Smooth muscle cell (in vitro differentiated cells): ENCODE measurements at regions not wholly inside any gene's neighbourhood (a gene's known extent, or its start where the extent isn't known, plus 50 kb on each side); places are given as distances from the start of the nearest gene placed in this dataset.

ENCODE experiments used
- DNase-seq: peaks from one replicate; lab custom pipeline; 2025; ENCODE audit not compliant: unreplicated experiment; lab: John Stamatoyannopoulos, UW
- H2AFZ ChIP-seq: fragments of 200-600 bp; sonication (generic); 2 replicates; pipeline ENCODE4 v1.6.0; 2016; ENCODE audit warnings: antibody characterized with exemption, low read depth, mild to moderate bottlenecking
- H3F3A ChIP-seq: fragments of 200-600 bp; sonication (generic); 2 replicates; pipeline ENCODE4 v1.6.0; 2017; ENCODE audit warnings: antibody characterized with exemption, low read depth
- H3K27ac ChIP-seq: fragments of 200-600 bp; sonication (generic); 2 replicates; pipeline ENCODE4 v1.5.1; 2016; ENCODE audit warnings: low read depth, mild to moderate bottlenecking
- H3K27me3 ChIP-seq: fragments of 200-600 bp; sonication (generic); 2 replicates; pipeline ENCODE4 v1.6.1; 2016; ENCODE audit warnings: low read depth, mild to moderate bottlenecking
- H3K36me3 ChIP-seq: fragments of 200-600 bp; sonication (generic); 2 replicates; pipeline ENCODE4 v1.5.1; 2016; ENCODE audit warnings: low read depth
- H3K4me1 ChIP-seq: fragments of 200-600 bp; sonication (generic); 2 replicates; pipeline ENCODE4 v1.5.1; 2016; ENCODE audit warnings: low read depth
- H3K4me2 ChIP-seq: fragments of 200-600 bp; sonication (generic); 2 replicates; pipeline ENCODE4 v1.6.0; 2016; ENCODE audit warnings: mild to moderate bottlenecking
- H3K4me3 ChIP-seq: fragments of 200-600 bp; sonication (generic); 2 replicates; pipeline ENCODE4 v1.5.1; 2016; ENCODE audit warnings: mild to moderate bottlenecking
- H3K79me2 ChIP-seq: fragments of 200-600 bp; sonication (generic); 2 replicates; pipeline ENCODE4 v1.6.0; 2016; ENCODE audit warnings: low read depth, mild to moderate bottlenecking
- H3K9ac ChIP-seq: fragments of 200-600 bp; sonication (generic); 2 replicates; pipeline ENCODE4 v1.6.0; 2016; ENCODE audit warnings: low read depth
- H3K9me3 ChIP-seq: fragments of 200-600 bp; sonication (generic); replicated peaks from 2 replicates; pipeline ENCODE4 v1.5.1; 2016; ENCODE audit warnings: low read depth
- H4K20me1 ChIP-seq: fragments of 200-600 bp; sonication (generic); 2 replicates; pipeline ENCODE4 v1.6.0; 2016; ENCODE audit warnings: low read depth
- WGBS: methylation state at CpG from one replicate; pipeline ENCODE4 v1.1.7; 2016; ENCODE audit warnings: low lambda C conversion rate; 5-methylcytosine and 5-hydroxymethylcytosine counted together
- TF ChIP-seq, protein P1 (sequence below): fragments of 200-600 bp; sonication (generic); IDR thresholded peaks from 2 replicates; pipeline ENCODE4 v1.5.1; 2017; ENCODE audit warnings: borderline replicate concordance, mild to moderate bottlenecking, antibody characterized with exemption; ENCODE audit not compliant: insufficient read depth, poor library complexity, severe bottlenecking

DNA sequence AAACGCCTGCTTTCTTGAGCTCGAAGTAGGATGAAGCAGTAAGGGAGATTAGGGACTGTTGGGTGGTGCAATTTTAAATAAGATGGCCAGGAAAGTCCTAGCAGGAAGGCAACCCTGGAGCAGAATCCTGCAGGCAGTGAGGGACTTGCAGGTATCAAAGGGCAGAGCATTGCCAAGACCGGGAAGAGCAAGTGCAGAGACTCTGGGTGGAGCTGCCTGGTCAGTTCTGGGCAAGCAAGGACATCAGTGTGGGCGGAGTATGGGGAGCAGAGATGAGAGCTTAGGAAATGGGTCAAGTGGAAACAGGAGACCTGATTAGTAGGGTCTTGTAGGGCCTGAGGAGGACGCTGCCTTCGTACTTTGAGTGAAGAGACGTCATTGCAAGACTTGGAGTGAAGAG, 64.4 kb upstream of the NCK2 start:
- H3K9ac ChIP-seq = no peak overlapping the region
- no peaks in the 10 kb centered on the region for H3F3A ChIP-seq
- no peaks in the 10 kb centered on the region for H3K4me1 ChIP-seq
- TF ChIP-seq, protein P1, sequence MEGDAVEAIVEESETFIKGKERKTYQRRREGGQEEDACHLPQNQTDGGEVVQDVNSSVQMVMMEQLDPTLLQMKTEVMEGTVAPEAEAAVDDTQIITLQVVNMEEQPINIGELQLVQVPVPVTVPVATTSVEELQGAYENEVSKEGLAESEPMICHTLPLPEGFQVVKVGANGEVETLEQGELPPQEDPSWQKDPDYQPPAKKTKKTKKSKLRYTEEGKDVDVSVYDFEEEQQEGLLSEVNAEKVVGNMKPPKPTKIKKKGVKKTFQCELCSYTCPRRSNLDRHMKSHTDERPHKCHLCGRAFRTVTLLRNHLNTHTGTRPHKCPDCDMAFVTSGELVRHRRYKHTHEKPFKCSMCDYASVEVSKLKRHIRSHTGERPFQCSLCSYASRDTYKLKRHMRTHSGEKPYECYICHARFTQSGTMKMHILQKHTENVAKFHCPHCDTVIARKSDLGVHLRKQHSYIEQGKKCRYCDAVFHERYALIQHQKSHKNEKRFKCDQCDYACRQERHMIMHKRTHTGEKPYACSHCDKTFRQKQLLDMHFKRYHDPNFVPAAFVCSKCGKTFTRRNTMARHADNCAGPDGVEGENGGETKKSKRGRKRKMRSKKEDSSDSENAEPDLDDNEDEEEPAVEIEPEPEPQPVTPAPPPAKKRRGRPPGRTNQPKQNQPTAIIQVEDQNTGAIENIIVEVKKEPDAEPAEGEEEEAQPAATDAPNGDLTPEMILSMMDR = no peak
- no peaks in the 10 kb centered on the region for H3K36me3 ChIP-seq
- H2AFZ ChIP-seq = no peak overlapping the region
- DNase-seq = no peak
- no peak overlapping the region for H3K4me2 ChIP-seq
- no peaks in the 10 kb centered on the region for H4K20me1 ChIP-seq
- no peaks in the 10 kb centered on the region for H3K79me2 ChIP-seq
- H3K4me3 ChIP-seq = no peak overlapping the region
- H3K27me3 ChIP-seq = peaks cover 9% of the 10 kb centered on the region
- 90% methylated on average over 7 of the region's 7 CpGs for WGBS
- no peak overlapping the region for H3K27ac ChIP-seq
- no peaks in the 10 kb centered on the region for H3K9me3 ChIP-seq

GRCh38 chr2:105678346-105678745, 66.4 kb upstream of the NCK2 start:
- Histone ChIP-seq H3K9ac (no peak overlapping the region), H2AFZ (no peak overlapping the region), H3K36me3 (no peaks in the 10 kb centered on the region), H3F3A (no peaks in the 10 kb centered on the region), H3K79me2 (no peaks in the 10 kb centered on the region), H3K27ac (no peak overlapping the region), H3K4me1 (no peaks in the 10 kb centered on the region), H3K9me3 (no peaks in the 10 kb centered on the region), H3K4me2 (no peak overlapping the region), H3K4me3 (no peak overlapping the region), H3K27me3 (peaks cover 9% of the 10 kb centered on the region), H4K20me1 (no peaks in the 10 kb centered on the region)
- TF ChIP-seq, protein P1 = no peak
- 85% methylated on average over 6 of the region's 6 CpGs for WGBS
- DNase-seq = no peak

DNA sequence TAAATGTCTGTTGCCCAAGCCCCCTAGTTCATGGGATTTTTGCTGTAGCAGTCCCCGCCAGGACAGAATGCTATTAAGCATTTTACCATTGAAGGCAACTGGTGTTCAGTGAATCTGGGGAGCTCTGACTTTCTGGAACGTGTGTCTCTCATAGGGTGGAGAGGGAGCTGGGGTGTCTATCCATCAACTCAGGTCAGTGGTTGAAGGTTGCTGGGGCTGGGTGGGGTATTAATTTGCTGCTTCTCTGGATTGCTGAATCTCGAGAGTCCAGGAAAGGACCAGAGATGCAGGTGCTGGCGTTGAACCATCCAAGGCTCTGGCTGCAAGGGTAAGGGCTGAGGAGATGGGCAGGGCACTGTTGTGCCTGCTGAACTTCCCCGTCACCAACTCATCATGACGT, 66.8 kb upstream of the NCK2 start:
- peaks cover 9% of the 10 kb centered on the region for H3K27me3 ChIP-seq
- H3K9ac ChIP-seq = no peak overlapping the region
- H3K79me2 ChIP-seq = no peaks in the 10 kb centered on the region
- H3K27ac ChIP-seq = no peak overlapping the region
- no peaks in the 10 kb centered on the region for H3K4me1 ChIP-seq
- H3K4me3 ChIP-seq = no peak overlapping the region
- DNase-seq = no peak
- no peak overlapping the region for H3K4me2 ChIP-seq
- 75% methylated on average over 6 of the region's 6 CpGs for WGBS
- no peaks in the 10 kb centered on the region for H4K20me1 ChIP-seq
- no peaks in the 10 kb centered on the region for H3K36me3 ChIP-seq
- TF ChIP-seq, protein P1 = no peak
- no peak overlapping the region for H2AFZ ChIP-seq
- no peaks in the 10 kb centered on the region for H3F3A ChIP-seq
- H3K9me3 ChIP-seq = no peaks in the 10 kb centered on the region

- Histone ChIP-seq H3K27me3 (peaks cover 9% of the 10 kb centered on the region), H3F3A (no peaks in the 10 kb centered on the region), H3K36me3 (no peaks in the 10 kb centered on the region), H4K20me1 (no peaks in the 10 kb centered on the region), H3K9me3 (no peaks in the 10 kb centered on the region), H3K79me2 (no peaks in the 10 kb centered on the region), H3K9ac (no peak overlapping the region), H3K4me1 (no peaks in the 10 kb centered on the region), H3K4me3 (no peak overlapping the region), H2AFZ (no peak overlapping the region), H3K27ac (no peak overlapping the region), H3K4me2 (no peak overlapping the region)
- TF ChIP-seq, protein P1 = no peak
- WGBS = 89% methylated on average over 4 of the region's 4 CpGs
- DNase-seq = no peak
These were observed 68.9 kb upstream of the NCK2 start for GRCh38 chr2:105675841-105676240.
